Lung (tissue), 11 donors: ENCODE measurements at regions not wholly inside any gene's neighbourhood (a gene's known extent, or its start where the extent isn't known, plus 50 kb on each side); places are given as distances from the start of the nearest gene placed in this dataset.

Experiments
- ATAC-seq: fragments of 200-7000 bp; cut with Tn5 transposase; one replicate; pipeline ENCODE4 v1.9.1; 2020; ENCODE audit warnings: moderate number of reproducible peaks; ENCODE audit not compliant: insufficient read depth, low FRiP score
- DNase-seq, 3 donors: peaks; one replicate each; pipeline ENCODE4 v3.0.0-alpha.2; 2013 to 2017
- H3K27ac ChIP-seq, 2 donors: one replicate each; pipeline ENCODE4 v1.5.1; 2013; ENCODE audit warnings: mild to moderate bottlenecking in 2 of 2, moderate library complexity in 2 of 2, control low read depth in 1 of 2, inconsistent platforms in 1 of 2, low read depth in 1 of 2, low read length in 1 of 2
- H3K27me3 ChIP-seq, 3 donors: one replicate each; pipeline ENCODE4 v1.5.1; 2013; ENCODE audit warnings: low read length in 2 of 3; ENCODE audit not compliant: control insufficient read depth in 3 of 3, insufficient read depth in 3 of 3
- H3K36me3 ChIP-seq, 4 donors: one replicate each; pipeline ENCODE4 v1.5.1; 2013; ENCODE audit warnings: low read length in 4 of 4, mild to moderate bottlenecking in 1 of 4, moderate library complexity in 1 of 4; ENCODE audit not compliant: control insufficient read depth in 4 of 4, insufficient read depth in 4 of 4
- H3K4me1 ChIP-seq, 5 donors: one replicate each; pipeline ENCODE4 v1.5.1; 2013; ENCODE audit warnings: low read length in 5 of 5, mild to moderate bottlenecking in 2 of 5, moderate library complexity in 1 of 5; ENCODE audit not compliant: control insufficient read depth in 5 of 5, insufficient read depth in 5 of 5
- H3K4me3 ChIP-seq: one replicate; pipeline ENCODE4 v1.5.1; 2013; ENCODE audit warnings: mild to moderate bottlenecking, control low read depth, moderate library complexity
- H3K9ac ChIP-seq, 2 donors: one replicate each; pipeline ENCODE4 v1.5.1; 2013; ENCODE audit warnings: low read length in 2 of 2, control low read depth in 1 of 2; ENCODE audit not compliant: insufficient read depth in 1 of 2
- H3K9me3 ChIP-seq, 4 donors: one replicate each; pipeline ENCODE4 v1.5.1; 2013; ENCODE audit warnings: low read length in 3 of 4, mild to moderate bottlenecking in 1 of 4, moderate library complexity in 1 of 4; ENCODE audit not compliant: control insufficient read depth in 4 of 4, insufficient read depth in 3 of 4
- WGBS, 2 donors: extraction: QIAGEN DNeasy Blood & Tissue Kit; methylation state at CpG; one replicate each; pipeline ENCODE4 v1.1.7; 2013; 5-methylcytosine and 5-hydroxymethylcytosine counted together
- TF ChIP-seq, protein P1 (sequence below): IDR thresholded peaks from 2 replicates; pipeline ENCODE4 v1.5.1; 2012; ENCODE audit warnings: mild to moderate bottlenecking; ENCODE audit errors: control extremely low read depth, extremely low read depth
- donor health status: control.
- donor health status: control.
- donor health status: Bipolar disorder and iron deficiency.
- donor health status: healthy.
- donor health status: DM: yes; HTN: yes; CAD: no.

DNA sequence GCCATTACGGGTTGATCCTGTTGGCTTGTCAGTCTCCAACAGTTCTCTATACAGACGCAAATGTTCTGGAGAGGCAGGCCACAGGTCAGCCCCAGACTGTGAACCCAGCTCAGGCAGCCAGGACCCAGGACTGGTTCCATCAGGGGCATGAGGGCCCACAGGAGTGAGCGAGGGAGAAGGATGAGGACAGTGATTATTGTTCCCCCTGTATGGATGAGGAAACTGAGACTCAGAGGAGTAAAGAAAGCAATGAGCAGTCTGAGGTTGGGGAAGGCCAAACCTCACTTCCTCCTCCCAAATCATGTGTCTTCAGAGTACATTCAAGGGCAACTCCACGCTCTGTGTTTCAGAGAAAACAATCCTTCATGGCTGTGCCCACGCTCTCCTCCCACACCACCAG, 121.9 kb downstream of the RPLP1 start:
- Histone ChIP-seq H3K27me3 (no peaks in the 10 kb centered on the region), H3K4me3 (no peak overlapping the region), H3K9ac (no peak overlapping the region), H3K4me1 (peaks cover 0 to 4% (median 3%) of the 10 kb centered on the region in 5 donors), H3K27ac (no peak overlapping the region), H3K9me3 (no peaks in the 10 kb centered on the region), H3K36me3 (no peaks in the 10 kb centered on the region)
- DNase-seq (no peak), ATAC-seq (no peak)
- 82 to 84% methylated on average over 5 of the region's 5 CpGs for WGBS, 2 donors
- TF ChIP-seq, protein P1, sequence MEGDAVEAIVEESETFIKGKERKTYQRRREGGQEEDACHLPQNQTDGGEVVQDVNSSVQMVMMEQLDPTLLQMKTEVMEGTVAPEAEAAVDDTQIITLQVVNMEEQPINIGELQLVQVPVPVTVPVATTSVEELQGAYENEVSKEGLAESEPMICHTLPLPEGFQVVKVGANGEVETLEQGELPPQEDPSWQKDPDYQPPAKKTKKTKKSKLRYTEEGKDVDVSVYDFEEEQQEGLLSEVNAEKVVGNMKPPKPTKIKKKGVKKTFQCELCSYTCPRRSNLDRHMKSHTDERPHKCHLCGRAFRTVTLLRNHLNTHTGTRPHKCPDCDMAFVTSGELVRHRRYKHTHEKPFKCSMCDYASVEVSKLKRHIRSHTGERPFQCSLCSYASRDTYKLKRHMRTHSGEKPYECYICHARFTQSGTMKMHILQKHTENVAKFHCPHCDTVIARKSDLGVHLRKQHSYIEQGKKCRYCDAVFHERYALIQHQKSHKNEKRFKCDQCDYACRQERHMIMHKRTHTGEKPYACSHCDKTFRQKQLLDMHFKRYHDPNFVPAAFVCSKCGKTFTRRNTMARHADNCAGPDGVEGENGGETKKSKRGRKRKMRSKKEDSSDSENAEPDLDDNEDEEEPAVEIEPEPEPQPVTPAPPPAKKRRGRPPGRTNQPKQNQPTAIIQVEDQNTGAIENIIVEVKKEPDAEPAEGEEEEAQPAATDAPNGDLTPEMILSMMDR, result no peak

DNA sequence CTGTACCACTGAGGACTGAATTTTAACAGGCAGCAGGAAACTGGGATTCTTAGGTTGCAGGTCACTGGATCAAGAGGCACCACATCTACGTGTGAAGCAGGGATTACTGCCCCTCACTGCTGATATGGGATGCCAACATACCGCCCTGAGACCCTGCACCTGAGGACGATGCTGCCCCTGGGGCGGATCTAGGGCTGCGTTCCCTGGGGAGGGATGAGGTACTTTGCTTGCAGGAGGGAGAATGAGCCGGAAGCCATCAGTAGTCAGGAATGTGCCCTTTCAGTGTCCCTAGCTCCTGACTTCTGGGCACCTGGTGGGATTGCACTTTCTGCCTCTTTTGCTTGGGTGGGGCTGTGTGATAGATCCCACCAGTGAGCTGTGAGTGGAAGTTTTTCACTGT, 122.8 kb downstream of the RPLP1 start:
- peaks cover 0 to 4% (median 3%) of the 10 kb centered on the region in 5 donors for H3K4me1 ChIP-seq
- DNase-seq, result no peak
- TF ChIP-seq, protein P1, result no peak

DNA sequence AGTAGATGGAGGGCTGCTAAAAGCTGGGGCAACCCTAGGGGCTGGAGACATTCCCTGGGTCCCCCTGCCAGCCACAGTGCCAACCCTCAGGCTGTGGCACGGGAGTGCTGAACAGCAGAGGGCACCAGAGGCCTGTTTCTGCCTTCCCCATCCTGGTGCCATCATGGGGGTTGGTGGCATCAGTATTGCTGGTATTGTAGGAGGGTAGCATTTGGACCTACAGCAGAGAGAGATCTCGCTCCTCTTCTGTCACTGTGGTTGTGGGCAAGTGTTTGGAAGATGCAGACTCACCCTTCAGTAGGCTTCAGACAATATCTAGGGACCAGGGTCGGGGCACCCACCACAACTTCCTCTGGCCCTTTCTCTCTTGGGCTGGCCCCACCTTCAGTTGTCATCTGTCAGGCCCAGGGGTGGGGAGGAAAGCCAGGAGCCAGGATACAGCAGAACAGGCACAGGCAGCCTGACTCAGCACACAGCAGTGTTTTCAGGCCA, 123.5 kb downstream of the RPLP1 start:
- Histone ChIP-seq H3K27ac (no peak overlapping the region), H3K4me3 (no peak overlapping the region), H3K27me3 (no peaks in the 10 kb centered on the region), H3K9ac (no peak overlapping the region), H3K36me3 (no peaks in the 10 kb centered on the region), H3K4me1 (peaks cover 0 to 4% (median 3%) of the 10 kb centered on the region in 5 donors), H3K9me3 (no peaks in the 10 kb centered on the region)
- TF ChIP-seq, protein P1, result peak; percentile 72
- DNase-seq (peak in 2 of 3 donors; percentile 42 to 48), ATAC-seq (peak; percentile 67)
- 20 to 37% methylated on average over 3 of the region's 3 CpGs for WGBS, 2 donors

More for the DNA sequence above, 122.8 kb downstream of the RPLP1 start:
- no peak overlapping the region for H3K4me3 ChIP-seq
- H3K27ac ChIP-seq, result no peak overlapping the region
- no peaks in the 10 kb centered on the region for H3K36me3 ChIP-seq
- no peaks in the 10 kb centered on the region for H3K27me3 ChIP-seq
- ATAC-seq, result no peak
- H3K9ac ChIP-seq, result no peak overlapping the region
- WGBS, 2 donors, result 94 to 97% methylated on average over 6 of the region's 6 CpGs
- no peaks in the 10 kb centered on the region for H3K9me3 ChIP-seq

DNA sequence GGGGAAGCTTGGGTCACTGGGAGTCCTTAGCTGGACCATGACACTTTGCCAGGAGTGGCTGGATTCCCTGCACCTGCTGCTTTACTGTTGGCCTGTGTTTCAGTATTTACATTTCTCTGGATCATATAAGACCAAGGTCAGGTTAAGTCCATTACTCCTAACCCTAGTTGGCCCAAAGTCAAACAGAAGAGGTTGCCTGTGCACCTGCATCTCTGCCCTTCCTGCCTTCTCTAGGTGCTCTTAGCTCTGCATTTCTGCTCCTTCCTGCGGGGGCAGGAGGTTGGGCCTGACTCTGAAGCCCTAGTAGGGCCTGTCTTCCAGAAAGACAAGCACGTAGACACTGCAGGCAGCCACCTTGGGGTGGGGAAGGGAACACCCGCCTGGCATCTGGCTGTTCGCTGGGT, 124.3 kb downstream of the RPLP1 start:
- DNase-seq (no peak), ATAC-seq (no peak)
- TF ChIP-seq, protein P1, result no peak
- 81 to 97% methylated on average over 4 of the region's 4 CpGs for WGBS, 2 donors
- Histone ChIP-seq H3K4me1 (peaks cover 0 to 4% (median 3%) of the 10 kb centered on the region in 5 donors), H3K36me3 (no peaks in the 10 kb centered on the region), H3K9ac (no peak overlapping the region), H3K27ac (no peak overlapping the region), H3K9me3 (no peaks in the 10 kb centered on the region), H3K4me3 (no peak overlapping the region), H3K27me3 (no peaks in the 10 kb centered on the region)
